Neural cell (in vitro differentiated cells): ENCODE measurements at regions not wholly inside any gene's neighbourhood (a gene's known extent, or its start where the extent isn't known, plus 50 kb on each side); places are given as distances from the start of the nearest gene placed in this dataset.

Experiments
- H2AFZ ChIP-seq: fragments of 200-600, 300-800 bp; sonication (generic), shearing (Covaris generic); 2 replicates; pipeline ENCODE4 v1.6.0; 2014; ENCODE audit warnings: low read depth, mild to moderate bottlenecking, antibody characterized with exemption, low read length, moderate library complexity
- H3F3A ChIP-seq: fragments of 200-600 bp; shearing (Covaris generic); 2 replicates; pipeline ENCODE4 v1.6.1; 2016; ENCODE audit warnings: mild to moderate bottlenecking, moderate library complexity, mixed read lengths, antibody characterized with exemption, low read length; ENCODE audit not compliant: insufficient read depth, poor library complexity, severe bottlenecking
- H3K27ac ChIP-seq: fragments of 200-600, 300-800 bp; sonication (generic), shearing (Covaris generic); 2 replicates; pipeline ENCODE4 v1.5.1; 2014; ENCODE audit warnings: mild to moderate bottlenecking, low read length, moderate library complexity
- H3K27me3 ChIP-seq: fragments of 300-800, 200-600 bp; sonication (generic), shearing (Covaris generic); 2 replicates; pipeline ENCODE4 v1.6.0; 2014; ENCODE audit warnings: mild to moderate bottlenecking, low read depth, low read length, moderate library complexity; ENCODE audit not compliant: insufficient read depth
- H3K36me3 ChIP-seq: fragments of 300-800, 200-600 bp; sonication (generic), shearing (Covaris generic); 2 replicates; pipeline ENCODE4 v1.5.1; 2014; ENCODE audit warnings: mild to moderate bottlenecking, antibody characterized with exemption, low read length, moderate library complexity; ENCODE audit not compliant: insufficient read depth
- H3K4me2 ChIP-seq: fragments of 300-800, 200-600 bp; sonication (generic), shearing (Covaris generic); 2 replicates; pipeline ENCODE4 v1.6.0; 2014; ENCODE audit warnings: mild to moderate bottlenecking, low read length
- H3K4me3 ChIP-seq: fragments of 300-800, 200-600 bp; sonication (generic), shearing (Covaris generic); 2 replicates; pipeline ENCODE4 v1.5.1; 2014; ENCODE audit warnings: mild to moderate bottlenecking, low read length, moderate library complexity
- H3K79me2 ChIP-seq: fragments of 200-600 bp; shearing (Covaris generic); replicated peaks from 2 replicates; pipeline ENCODE4 v1.6.0; 2014; ENCODE audit warnings: mild to moderate bottlenecking, low read length, moderate library complexity; ENCODE audit not compliant: insufficient read depth
- H3K9ac ChIP-seq: fragments of 300-800, 200-600 bp; sonication (generic), shearing (Covaris generic); 2 replicates; pipeline ENCODE4 v1.6.1; 2016; ENCODE audit warnings: mild to moderate bottlenecking, low read length, mixed read lengths
- H3K9me2 ChIP-seq: fragments of 200-600 bp; shearing (Covaris generic); 2 replicates; pipeline ENCODE4 v1.6.1; 2016; ENCODE audit warnings: mild to moderate bottlenecking, low read length, mixed read lengths; ENCODE audit not compliant: insufficient read depth
- H3K9me3 ChIP-seq: fragments of 200-600, 300-800 bp; sonication (generic), shearing (Covaris generic); 2 replicates; pipeline ENCODE4 v1.6.1; 2016; ENCODE audit warnings: mild to moderate bottlenecking, mixed run types, low read length, moderate library complexity, mixed read lengths
- H4K20me1 ChIP-seq: fragments of 200-600 bp; shearing (Covaris generic); 2 replicates; pipeline ENCODE4 v1.6.1; 2016; ENCODE audit warnings: mild to moderate bottlenecking, mixed run types; ENCODE audit not compliant: insufficient read depth
- EP300 ChIP-seq: fragments of 450-650 bp; conservative IDR thresholded peaks from 2 replicates; pipeline ENCODE4 v1.6.1; 2014; ENCODE audit warnings: antibody characterized with exemption, mild to moderate bottlenecking, moderate library complexity; ENCODE audit not compliant: poor library complexity, severe bottlenecking
- EZH2 ChIP-seq: fragments of 200-600, 300-800 bp; shearing (Covaris generic), sonication (generic); IDR thresholded peaks from 2 replicates; pipeline ENCODE4 v1.6.1; 2014; ENCODE audit warnings: antibody characterized with exemption, low read length, borderline replicate concordance, mild to moderate bottlenecking; ENCODE audit not compliant: insufficient read depth, poor library complexity, severe bottlenecking
- MXI1 ChIP-seq: fragments of 450-650 bp; conservative IDR thresholded peaks from 2 replicates; pipeline ENCODE4 v1.6.1; 2014; ENCODE audit warnings: antibody characterized with exemption, mild to moderate bottlenecking; ENCODE audit not compliant: poor library complexity, severe bottlenecking
- POLR2AphosphoS5 ChIP-seq: IDR thresholded peaks from 2 replicates; pipeline ENCODE4 v1.6.1; 2012
- RAD21 ChIP-seq: fragments of 450-650 bp; conservative IDR thresholded peaks from 2 replicates; pipeline ENCODE4 v1.6.1; 2014; ENCODE audit warnings: antibody characterized with exemption, mild to moderate bottlenecking, moderate library complexity
- SMC3 ChIP-seq: fragments of 450-650 bp; conservative IDR thresholded peaks from 2 replicates; pipeline ENCODE4 v1.6.1; 2014; ENCODE audit warnings: antibody characterized with exemption, mild to moderate bottlenecking, moderate library complexity; ENCODE audit not compliant: poor library complexity
- TAF1 ChIP-seq: IDR thresholded peaks from 2 replicates; pipeline ENCODE4 v1.6.1; 2012; ENCODE audit warnings: low read depth
- TF ChIP-seq, protein P1 (sequence below): fragments of 450-650 bp; IDR thresholded peaks from 2 replicates; pipeline ENCODE4 v1.5.1; 2014; ENCODE audit warnings: antibody characterized with exemption, mild to moderate bottlenecking, moderate library complexity; ENCODE audit not compliant: poor library complexity, severe bottlenecking
- TF ChIP-seq, protein P2 (sequence below): IDR thresholded peaks from 2 replicates; pipeline ENCODE4 v1.6.1; 2012; ENCODE audit warnings: borderline replicate concordance

DNA sequence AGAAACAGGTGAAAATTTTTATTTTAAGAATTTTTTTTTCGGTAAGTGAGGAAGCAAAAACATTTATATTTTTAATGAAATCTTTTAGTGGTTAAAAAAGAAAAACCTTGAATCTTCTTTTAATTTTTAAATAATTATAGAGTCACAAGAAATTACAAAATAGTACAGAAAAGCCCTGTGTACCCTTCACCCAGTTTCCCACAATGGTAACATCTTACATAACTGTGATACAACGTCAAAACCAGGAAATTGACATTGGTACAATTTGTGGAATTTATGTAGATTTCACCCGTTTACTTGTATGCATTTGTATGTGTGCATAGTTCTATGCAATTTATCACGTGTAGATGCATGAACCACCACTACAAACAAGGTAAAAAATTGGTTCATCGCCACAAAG lies 285.9 kb downstream of the MTX2 start:
- Histone ChIP-seq H3F3A (no peaks in the 10 kb centered on the region), H4K20me1 (no peaks in the 10 kb centered on the region), H2AFZ (no peak overlapping the region), H3K27me3 (peaks cover 10% of the 10 kb centered on the region), H3K36me3 (no peaks in the 10 kb centered on the region), H3K9me2 (no peaks in the 10 kb centered on the region), H3K9ac (no peak overlapping the region), H3K9me3 (no peaks in the 10 kb centered on the region), H3K79me2 (no peaks in the 10 kb centered on the region), H3K4me2 (no peak overlapping the region), H3K27ac (no peak overlapping the region), H3K4me3 (no peak overlapping the region)
- TF ChIP-seq TAF1: no peak
- no peak for TF ChIP-seq POLR2AphosphoS5
- TF ChIP-seq RAD21: no peak
- no peak for TF ChIP-seq SMC3
- TF ChIP-seq EP300: no peak
- TF ChIP-seq EZH2: no peak
- TF ChIP-seq, protein P1, sequence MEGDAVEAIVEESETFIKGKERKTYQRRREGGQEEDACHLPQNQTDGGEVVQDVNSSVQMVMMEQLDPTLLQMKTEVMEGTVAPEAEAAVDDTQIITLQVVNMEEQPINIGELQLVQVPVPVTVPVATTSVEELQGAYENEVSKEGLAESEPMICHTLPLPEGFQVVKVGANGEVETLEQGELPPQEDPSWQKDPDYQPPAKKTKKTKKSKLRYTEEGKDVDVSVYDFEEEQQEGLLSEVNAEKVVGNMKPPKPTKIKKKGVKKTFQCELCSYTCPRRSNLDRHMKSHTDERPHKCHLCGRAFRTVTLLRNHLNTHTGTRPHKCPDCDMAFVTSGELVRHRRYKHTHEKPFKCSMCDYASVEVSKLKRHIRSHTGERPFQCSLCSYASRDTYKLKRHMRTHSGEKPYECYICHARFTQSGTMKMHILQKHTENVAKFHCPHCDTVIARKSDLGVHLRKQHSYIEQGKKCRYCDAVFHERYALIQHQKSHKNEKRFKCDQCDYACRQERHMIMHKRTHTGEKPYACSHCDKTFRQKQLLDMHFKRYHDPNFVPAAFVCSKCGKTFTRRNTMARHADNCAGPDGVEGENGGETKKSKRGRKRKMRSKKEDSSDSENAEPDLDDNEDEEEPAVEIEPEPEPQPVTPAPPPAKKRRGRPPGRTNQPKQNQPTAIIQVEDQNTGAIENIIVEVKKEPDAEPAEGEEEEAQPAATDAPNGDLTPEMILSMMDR: no peak
- TF ChIP-seq, protein P2, sequence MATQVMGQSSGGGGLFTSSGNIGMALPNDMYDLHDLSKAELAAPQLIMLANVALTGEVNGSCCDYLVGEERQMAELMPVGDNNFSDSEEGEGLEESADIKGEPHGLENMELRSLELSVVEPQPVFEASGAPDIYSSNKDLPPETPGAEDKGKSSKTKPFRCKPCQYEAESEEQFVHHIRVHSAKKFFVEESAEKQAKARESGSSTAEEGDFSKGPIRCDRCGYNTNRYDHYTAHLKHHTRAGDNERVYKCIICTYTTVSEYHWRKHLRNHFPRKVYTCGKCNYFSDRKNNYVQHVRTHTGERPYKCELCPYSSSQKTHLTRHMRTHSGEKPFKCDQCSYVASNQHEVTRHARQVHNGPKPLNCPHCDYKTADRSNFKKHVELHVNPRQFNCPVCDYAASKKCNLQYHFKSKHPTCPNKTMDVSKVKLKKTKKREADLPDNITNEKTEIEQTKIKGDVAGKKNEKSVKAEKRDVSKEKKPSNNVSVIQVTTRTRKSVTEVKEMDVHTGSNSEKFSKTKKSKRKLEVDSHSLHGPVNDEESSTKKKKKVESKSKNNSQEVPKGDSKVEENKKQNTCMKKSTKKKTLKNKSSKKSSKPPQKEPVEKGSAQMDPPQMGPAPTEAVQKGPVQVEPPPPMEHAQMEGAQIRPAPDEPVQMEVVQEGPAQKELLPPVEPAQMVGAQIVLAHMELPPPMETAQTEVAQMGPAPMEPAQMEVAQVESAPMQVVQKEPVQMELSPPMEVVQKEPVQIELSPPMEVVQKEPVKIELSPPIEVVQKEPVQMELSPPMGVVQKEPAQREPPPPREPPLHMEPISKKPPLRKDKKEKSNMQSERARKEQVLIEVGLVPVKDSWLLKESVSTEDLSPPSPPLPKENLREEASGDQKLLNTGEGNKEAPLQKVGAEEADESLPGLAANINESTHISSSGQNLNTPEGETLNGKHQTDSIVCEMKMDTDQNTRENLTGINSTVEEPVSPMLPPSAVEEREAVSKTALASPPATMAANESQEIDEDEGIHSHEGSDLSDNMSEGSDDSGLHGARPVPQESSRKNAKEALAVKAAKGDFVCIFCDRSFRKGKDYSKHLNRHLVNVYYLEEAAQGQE: no peak
- no peak for TF ChIP-seq MXI1

DNA sequence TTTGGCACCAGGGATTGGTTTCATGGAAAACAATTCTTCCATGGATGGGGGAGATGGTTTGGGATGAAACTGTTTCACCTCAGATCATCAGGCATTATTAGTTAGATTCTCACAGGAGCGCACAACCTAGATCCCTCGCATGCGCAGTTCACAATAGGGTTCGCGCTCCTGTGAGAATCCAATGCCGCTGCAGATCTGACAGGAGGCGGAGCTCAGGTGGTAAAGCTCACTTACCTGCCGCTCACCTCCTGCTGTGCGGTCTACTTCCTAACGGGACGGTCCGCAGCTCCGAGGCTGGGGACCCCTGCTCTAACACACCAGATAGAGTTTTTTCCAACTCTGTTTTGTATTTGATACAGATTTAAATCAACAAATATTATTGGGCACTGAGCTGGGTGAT lies 286.5 kb downstream of the MTX2 start:
- H3K9ac ChIP-seq: no peak overlapping the region
- no peaks in the 10 kb centered on the region for H3K79me2 ChIP-seq
- peaks cover 10% of the 10 kb centered on the region for H3K27me3 ChIP-seq
- H3K4me2 ChIP-seq: no peak overlapping the region
- no peak overlapping the region for H3K4me3 ChIP-seq
- no peak overlapping the region for H2AFZ ChIP-seq
- no peaks in the 10 kb centered on the region for H3F3A ChIP-seq
- H4K20me1 ChIP-seq: no peaks in the 10 kb centered on the region
- no peaks in the 10 kb centered on the region for H3K9me3 ChIP-seq
- TF ChIP-seq, protein P1: no peak
- no peak for TF ChIP-seq EP300
- no peak for TF ChIP-seq TAF1
- no peak for TF ChIP-seq RAD21
- no peaks in the 10 kb centered on the region for H3K9me2 ChIP-seq
- H3K36me3 ChIP-seq: no peaks in the 10 kb centered on the region
- no peak overlapping the region for H3K27ac ChIP-seq
